Astrocyte (in vitro differentiated cells and primary cell): ENCODE measurements at regions not wholly inside any gene's neighbourhood (a gene's known extent, or its start where the extent isn't known, plus 50 kb on each side); places are given as distances from the start of the nearest gene placed in this dataset.

ENCODE experiments used
- CTCF ChIP-seq: IDR thresholded peaks from 2 replicates; pipeline ENCODE4 v1.5.1; 2011; ENCODE audit warnings: low read depth, mild to moderate bottlenecking, inconsistent platforms, low read length, moderate library complexity; ENCODE audit not compliant: insufficient read depth
- EZH2 ChIP-seq: IDR thresholded peaks from 2 replicates; pipeline ENCODE4 v1.6.1; 2012; ENCODE audit warnings: mild to moderate bottlenecking, low read length, inconsistent platforms; ENCODE audit not compliant: insufficient read depth

GRCh38 chr12:32983332-32983731, 86.8 kb upstream of the PKP2 start:
- TF ChIP-seq CTCF (no peak), EZH2 (no peak)
